ENCODE measurements at regions not wholly inside any gene's neighbourhood (a gene's known extent, or its start where the extent isn't known, plus 50 kb on each side); places are given as distances from the start of the nearest gene placed in this dataset.

DNA sequence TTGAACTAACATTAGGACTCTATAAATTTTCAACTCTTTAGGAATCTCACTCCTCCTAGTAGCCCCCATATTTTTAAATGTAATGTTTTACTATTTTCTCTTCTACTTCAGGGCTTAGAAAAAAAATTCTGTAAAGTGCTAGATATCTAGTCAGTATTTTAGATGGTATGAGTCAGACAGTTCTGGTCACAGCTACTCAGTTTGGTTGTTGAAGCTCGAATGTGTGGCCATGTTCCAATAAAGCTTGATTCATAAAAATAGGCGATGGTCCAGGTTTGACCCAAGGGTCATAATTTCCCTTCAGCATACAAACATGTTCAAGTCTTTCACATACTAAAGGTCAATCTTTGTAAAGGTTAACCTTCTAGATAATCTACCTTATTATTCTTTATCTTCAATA is 566.0 kb upstream of the CDH18 start:
- no peak for DNase-seq (ENCODE audit: low spot score)

DNA sequence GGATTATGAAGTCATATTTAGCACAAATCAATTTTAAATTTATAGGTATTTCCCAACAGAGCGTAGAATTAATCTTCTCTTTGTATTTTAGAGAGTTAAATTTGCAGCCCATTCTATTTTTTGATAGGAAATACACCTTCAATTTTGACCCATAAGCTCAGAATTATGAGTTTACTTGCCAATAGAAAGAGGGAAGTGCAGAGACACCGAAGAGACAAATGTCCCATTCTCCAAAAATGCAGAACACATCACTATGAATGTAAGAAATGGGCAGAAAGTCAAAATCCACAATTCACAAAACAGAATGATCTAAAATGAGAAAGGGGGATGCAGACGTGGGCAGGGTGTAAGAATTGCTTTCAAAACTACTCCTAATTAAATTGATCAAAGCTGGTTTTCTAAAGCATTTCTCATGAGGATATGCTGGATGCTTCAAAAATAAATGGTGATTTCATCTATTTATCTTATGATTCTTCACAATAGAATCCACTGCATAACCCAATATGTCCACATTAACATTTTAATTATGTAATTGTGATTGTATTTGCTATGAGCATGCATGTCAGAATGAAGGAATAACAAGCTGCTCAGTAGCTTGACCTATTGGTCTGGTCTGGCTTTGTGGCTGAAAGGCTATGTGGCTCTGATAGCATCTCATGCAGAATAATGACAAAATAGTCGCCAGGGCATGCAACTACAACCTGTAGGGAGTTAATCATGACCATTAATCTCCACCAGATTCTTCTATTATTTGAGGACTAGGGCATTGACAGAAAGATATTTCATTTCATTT is 550.1 kb upstream of the CDH18 start:
- DNase-seq (ENCODE audit: low spot score), result no peak

DNA sequence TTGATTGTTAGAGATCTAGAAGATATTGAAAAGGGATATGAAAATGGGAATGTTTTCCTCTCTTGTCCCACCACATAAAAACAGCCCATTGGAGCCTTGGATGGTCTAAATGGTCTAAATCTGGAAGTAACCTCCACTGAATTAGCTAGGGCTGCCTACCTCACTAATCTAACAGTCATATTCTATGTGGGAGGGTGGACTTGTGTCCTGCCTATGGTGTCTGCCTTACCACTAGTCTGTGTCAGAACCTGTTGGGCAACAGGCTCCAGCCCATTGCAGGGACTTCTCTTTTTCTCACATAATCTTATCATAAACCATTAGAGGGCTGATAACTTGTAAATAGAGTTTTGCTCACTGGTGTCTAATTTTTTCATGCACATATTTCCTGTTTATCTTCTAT is 548.8 kb upstream of the CDH18 start:
- no peak for DNase-seq (ENCODE audit: low spot score)

DNA sequence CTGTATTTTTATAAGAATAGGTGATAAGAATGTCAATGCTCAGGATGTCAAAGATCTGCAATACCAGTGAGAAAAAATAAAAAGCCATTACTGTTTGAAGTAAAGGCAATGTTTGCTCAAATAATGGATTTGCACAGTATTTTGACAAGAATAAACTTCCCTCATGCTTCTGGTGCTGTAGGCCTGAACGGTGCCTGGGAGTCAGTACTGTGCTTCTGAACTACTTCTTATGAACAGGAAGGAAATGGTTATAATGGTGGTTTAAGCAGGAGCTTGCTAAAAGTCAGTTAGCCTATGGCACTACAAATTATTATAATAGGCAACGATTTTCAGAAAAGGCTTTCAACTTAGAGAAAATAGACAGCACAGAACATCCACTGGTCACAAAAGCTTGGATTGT is 548.3 kb upstream of the CDH18 start:
- no peak for DNase-seq (ENCODE audit: low spot score)

DNA sequence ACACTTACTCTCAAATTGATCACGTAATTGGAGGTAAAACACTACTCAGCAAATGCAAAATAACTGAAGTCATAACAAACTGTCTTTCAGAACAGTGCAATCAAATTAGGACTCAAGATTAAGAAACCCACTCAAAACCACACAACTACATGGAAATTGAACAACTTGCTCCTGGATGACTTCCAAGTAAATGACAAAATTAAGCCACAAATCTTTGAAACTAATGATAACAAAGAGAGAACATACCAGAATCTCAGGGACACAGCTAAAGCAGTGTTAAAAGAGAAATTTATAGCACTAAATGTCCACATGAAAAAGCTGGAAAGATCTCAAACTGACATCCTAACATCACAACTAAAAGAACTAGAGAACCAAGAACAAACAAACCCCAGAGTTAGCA is 540.5 kb upstream of the CDH18 start:
- no peak for DNase-seq (ENCODE audit: low spot score)

DNA sequence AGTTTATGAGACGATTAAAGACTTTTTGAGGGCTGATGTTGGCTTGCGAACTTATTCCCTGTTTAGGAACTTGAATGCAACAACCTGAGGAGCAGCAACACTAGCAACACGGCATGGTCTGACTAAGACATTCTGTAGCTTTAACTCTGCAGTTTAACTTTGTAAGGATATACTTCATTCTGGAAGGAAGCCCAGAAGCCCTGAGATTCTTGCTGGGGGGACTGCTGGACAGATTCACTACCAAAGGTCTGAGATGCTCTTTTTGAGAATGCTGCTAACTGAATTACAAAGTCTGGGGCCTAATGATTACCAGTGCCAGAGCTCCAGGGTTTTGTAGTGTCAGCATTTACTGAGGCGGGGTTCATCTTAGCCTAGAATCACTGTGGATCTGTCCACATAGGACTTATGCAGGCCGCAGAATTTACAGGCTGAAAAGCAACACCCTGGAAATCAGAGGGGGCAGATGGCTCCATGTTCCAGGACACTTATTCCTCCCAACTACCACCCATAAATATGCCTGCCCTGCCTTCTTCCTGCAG is 537.1 kb upstream of the CDH18 start:
- no peak for DNase-seq (ENCODE audit: low spot score)

DNA sequence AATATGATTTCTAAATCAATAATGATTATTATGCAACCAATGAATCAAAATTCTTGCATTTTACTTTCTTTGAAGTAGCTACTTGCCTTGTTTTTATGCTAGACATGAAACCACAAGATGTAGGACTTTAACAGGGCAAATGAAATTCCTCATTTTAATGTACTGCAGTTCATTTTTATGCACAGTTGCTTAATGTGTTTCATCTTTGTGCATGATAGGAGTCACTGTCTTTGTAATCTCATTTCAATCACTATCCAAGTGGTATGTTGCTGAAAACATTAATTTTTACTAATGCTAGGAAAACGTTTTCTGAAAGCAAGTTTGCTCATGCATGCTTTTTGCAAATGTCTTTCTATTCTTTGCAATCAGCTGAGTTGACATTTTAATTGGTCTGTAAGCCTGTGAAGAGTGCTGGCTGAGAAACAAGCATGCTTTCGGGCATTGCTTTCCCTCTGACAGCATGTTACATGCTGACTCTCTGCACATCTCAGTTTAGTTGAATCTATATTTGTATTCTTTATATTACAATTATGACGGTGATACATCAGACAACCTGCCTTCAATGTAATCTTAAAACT is 535.0 kb upstream of the CDH18 start:
- no peak for DNase-seq (ENCODE audit: low spot score)

DNA sequence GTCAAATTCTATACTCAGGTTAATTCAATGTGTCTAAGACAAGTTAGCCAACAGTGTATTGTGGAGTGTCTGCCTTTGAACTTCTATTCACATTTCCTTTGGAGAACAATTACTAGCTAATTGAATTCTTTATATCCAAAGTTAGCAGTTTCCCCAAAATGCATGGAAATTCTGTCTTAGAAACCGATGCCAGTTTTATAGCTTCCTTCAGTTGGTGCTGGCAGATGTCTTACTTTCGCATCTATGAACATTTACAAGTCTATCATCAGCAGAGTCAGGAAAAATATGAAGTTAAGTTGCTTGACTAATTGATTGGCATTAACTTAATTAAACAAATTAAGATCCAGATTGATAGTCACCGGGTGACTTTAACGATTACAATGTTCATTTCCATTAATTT is 527.6 kb upstream of the CDH18 start:
- no peak for DNase-seq (ENCODE audit: low spot score)

DNA sequence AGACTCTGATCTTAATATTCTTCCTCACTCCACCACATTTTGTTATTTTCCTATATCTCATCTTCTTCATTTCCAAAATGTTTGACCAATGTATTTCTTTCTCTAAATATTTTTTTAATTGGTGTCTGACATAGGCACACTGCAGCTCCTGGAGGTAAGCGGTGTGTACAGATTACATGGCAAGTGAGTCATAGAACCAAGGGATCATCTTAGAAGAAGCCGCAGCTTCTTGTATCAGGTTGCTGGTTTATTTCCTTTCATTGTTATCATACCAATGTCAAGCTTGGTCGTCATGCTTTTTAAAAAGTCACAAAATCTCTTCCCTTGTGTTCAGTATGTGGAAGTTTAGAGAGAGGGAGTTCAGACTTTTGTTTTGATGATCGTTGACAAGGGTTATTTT is 526.1 kb upstream of the CDH18 start:
- no peak for DNase-seq (ENCODE audit: low spot score)

DNA sequence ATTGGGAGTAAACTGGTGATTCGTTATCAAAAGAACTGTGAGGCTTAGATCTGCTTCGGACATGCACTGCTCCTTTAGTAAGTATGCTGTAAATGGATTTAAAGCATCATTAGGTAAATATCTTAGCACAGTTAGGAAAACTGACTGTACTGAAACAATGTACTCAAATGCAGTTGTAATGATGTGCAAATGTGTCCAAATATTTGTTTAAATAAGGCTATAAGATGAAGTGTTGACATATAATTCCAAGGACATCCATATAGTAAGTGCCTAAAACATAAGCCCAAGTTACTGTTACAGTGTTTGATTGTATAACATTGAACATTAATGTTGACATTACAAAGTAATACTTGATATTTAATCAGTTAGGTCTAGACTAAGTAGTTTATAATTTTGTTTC is 512.5 kb upstream of the CDH18 start:
- DNase-seq (ENCODE audit: low spot score), result no peak

DNA sequence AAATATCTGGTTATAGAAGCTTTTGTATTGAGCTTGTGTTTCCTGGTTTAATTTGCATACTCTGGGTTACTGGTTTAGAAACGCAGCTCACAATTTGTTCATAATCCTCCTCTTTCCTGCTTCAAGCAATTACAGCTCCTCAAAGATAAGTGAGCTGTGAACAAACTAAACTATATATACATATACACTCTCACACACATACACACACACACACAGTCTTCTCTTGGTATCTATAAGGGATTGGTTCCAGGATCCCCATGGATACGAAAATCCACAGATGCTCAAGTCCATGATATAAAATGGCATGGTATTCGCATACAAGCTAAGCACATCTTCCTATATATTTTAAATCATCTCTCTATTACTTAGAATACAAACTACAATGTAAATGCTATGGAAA is 510.9 kb upstream of the CDH18 start:
- no peak for DNase-seq (ENCODE audit: low spot score)

DNA sequence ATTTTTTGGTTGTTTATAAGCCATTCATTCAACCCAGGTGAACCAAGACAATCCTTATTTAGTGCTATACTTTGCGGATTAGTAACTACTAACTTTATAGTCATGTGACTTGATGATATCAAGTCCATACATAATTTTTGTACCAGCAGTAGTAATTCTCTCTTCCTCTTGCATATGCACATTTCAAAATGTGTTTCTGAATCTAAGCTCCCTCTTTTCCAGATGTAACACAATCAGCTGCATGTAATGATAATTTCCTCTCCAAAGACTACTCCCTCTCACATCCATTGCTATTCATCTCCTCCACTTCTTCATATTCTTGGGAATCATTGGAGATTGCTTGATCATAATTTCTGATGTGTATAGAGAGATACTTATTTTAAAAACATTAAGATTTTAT is 510.1 kb upstream of the CDH18 start:
- DNase-seq (ENCODE audit: low spot score), result no peak

DNA sequence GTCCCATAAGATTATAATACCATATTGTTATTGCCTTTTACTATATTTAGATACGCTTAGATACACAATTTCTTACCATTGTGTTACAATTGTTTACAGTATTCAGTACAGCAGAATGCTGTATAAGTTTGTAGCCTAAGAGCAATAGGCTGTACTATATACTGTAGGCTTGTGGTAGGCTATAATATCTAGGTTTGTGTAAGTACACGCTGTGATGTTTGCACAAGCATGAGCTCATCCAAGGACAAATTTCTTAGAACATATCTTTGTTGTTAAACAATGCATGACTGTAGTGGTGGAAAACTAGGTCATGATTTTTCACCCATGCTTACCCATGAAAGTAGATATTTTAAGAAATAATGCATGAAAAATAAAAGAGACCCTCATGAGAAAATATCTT is 509.4 kb upstream of the CDH18 start:
- DNase-seq (ENCODE audit: low spot score), result no peak

DNA sequence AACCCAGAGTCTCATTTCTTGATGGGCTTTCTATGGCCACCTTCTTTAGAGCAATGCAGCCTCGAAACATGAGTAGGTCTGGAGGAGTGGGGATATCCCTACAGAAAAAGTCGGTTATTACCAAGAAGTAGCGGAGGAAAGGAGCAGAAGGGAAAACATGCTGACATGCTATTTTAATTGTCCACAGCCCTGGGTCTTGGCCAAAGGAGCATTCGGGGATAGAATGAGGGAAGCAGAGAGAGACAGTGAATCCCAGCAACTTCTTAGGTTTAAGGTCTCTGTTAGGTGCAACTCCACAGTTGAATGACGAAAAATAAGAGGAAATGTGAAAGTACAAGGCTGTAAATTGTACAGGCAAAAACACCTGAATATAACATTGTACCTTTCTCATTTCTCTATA is 506.7 kb upstream of the CDH18 start:
- DNase-seq (ENCODE audit: low spot score), result no peak

DNA sequence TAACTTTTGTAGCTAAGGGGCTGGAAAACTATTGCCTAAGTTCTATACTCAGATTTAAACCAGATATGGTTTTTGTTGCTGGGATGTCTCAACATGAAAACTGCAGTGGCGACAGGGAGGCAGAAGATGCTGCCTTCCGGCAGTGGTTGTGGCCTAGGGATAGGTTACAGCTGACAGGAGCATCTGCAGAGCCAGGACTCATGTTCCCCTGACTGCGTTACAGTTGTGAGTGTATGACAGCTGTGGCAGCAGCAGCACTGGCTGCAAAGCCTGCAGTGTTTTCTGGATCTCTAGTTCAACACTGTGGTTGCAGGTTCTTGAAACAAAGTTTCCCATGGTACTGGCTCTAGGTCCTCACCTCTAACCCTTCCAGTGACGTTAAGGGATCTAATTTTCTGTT is 498.8 kb upstream of the CDH18 start:
- no peak for DNase-seq (ENCODE audit: low spot score)

DNA sequence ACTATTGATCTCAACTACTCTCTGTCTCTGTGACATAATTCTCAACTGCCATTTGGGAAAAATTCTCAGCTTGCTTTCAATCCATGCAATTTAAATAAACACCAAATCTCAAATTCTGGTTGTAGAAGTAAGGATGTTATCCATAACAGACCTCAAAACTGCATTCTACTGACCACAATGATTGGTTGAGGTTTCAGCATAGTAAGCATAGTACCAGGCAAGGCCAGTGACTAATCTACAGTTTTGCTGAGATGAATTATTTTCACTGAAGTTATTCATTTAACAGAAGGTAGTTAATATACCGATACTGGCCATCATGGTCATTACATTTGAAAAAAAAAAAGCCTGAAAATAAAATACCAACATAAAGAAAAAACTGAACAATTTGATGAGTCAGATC is 488.0 kb upstream of the CDH18 start:
- DNase-seq (ENCODE audit: low spot score), result no peak

DNA sequence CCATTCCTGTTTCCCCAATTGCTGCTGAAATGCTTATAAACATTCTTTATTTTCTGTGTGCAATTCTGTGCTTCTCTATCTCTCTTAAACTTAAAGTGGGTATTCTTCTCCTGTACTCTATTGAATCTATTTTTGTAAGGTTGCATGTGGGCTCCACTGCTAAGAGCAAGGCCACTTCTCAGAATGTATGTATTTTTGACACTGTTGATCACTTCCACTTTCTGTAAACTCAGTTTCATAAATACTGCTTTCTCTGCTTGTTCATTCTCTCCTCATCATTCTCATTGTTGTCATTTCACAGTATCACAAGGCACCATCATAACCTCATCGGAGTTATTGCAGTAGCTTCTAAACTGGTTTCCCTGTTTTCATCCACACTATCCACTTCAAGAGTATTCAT is 483.0 kb upstream of the CDH18 start:
- no peak for DNase-seq (ENCODE audit: low spot score)

DNA sequence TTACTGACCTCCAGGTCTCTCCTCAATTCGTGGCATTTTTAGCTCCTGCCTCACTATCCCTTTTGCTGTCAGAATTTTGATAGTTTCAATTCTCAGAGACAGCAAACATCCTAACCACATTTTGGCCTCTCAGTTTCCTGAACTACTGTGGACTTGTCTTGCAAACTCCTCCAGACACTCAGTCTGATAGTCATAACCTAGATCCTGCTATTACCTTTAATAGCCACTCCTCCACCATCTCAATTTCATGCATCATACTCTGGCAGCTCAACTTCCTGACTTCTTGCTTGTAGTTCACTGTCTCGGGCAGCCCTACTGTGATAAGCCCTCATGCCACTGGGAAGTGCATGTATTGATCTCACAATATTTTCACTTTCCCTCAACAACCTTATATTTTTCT is 481.8 kb upstream of the CDH18 start:
- DNase-seq (ENCODE audit: low spot score), result no peak

DNA sequence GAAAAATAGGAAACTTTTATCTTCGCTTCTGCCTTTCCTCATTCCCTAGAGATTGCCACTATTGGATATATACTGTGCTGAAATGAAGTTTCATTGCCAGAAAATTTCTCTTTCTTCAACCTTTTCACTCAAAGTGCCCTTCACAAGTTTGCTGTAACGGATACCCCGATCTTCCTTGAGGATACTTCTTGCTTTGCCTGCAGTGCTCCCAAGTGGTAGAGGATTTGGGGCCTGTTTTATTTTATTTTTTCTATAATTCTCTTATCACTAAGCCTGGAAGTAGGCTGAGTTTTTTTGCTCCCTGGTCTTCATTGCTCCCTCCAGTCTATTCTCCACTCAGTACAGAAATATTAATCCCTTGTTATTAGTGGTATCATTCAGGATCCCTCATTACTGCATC is 481.4 kb upstream of the CDH18 start:
- no peak for DNase-seq (ENCODE audit: low spot score)

DNA sequence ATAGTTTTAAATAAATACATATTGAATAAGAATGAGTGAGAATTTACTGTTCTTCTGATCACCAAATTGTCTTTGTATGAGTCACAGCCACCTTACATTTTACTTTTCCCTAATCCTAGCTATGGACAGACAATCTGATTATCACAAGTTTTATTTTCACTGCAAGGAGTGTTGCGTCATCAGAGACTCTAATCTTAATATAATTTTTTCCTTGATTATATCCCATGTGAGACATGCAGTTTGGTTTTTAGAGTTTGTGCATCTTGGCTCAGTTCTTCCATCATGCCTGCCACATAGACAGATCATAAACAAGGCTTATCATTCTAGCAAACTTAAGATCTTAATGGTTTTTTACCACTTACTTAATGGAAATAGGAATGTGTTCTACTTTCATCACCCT is 478.5 kb upstream of the CDH18 start:
- no peak for DNase-seq (ENCODE audit: low spot score)

DNA sequence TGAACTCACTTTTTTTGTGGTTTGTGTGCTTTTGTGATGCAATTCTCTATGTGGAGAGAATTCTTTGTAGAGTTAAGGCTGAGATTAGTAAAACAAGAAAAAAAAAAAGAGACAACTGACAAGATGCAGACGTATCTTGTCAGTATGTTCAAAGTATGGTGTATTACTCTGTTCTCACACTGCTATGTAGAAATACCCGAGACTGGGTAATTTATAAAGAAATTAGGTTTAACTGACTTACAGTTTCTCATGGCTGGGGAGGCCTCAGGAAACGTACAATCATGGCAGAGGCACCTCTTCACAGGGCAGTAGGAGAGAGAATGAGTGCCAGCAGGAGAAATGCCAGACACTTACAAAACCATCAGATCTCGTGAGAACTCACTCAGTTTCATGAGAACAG is 475.2 kb upstream of the CDH18 start:
- no peak for DNase-seq (ENCODE audit: low spot score)

DNA sequence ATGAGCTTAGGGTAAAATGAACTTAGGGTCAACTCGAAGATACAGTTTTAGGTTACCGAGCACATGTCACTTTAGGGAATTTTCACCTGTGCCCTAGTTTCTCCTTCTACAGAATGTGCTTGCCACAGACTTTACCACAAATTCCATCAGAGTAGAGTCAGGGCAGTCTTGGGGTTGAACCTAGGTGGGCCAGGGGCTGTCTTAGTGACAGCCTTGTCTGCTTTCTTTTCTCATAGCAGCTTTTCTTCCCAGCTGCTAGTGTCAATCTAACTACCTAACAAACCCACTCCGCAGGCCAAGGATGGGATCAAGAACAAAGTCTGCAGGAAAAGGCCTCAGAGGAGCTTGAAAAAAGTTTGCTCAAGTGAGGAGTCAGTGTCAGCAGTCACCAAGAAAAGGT is 458.1 kb upstream of the CDH18 start:
- DNase-seq (ENCODE audit: low spot score), result no peak

DNA sequence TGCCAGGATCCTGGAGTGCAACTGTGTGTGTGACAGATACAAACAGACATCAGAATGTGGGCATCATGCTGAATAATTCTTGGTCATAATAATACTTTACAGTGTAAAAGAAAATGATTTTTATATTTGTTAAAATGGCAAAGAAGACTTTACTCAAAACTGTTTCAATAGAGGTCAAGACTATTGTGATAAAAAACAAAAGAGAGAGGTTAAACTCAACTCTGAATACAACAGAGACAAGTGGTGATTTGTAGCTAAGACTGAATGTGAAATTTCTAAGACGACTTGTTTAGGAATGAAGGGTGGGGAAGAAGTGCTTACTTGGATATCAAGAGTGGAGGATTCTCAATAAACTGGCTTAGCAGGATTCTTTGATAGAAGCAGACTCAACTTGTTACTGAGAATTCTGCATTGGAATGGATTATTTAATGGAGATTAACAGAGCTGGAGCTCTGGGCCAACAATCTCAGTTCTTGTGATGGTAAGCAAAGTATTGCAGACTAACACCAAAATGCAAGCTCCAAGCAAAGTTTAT is 457.4 kb upstream of the CDH18 start:
- no peak for DNase-seq (ENCODE audit: low spot score)

DNA sequence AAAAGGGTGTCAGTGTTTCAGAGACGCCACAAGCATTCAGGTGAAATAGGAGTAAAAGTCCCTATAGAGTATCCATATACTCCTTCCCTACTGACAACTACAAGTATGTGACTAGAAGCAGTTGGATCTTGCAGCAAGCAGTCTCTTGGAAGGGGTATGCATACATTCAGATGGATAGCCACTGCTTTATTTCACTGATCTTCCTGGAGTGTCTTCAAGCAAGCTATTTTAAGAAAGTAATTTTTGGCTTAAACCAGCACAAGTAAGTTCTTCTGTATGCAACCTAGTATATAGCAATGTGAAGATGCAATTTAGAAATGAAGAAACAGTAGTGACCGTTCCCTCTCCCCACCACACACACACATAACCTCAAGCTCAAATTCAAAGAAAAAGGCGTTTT is 446.8 kb upstream of the CDH18 start:
- no peak for DNase-seq (ENCODE audit: low spot score)
